ENCODE measurements at regions not wholly inside any gene's neighbourhood (a gene's known extent, or its start where the extent isn't known, plus 50 kb on each side); places are given as distances from the start of the nearest gene placed in this dataset.

DNA sequence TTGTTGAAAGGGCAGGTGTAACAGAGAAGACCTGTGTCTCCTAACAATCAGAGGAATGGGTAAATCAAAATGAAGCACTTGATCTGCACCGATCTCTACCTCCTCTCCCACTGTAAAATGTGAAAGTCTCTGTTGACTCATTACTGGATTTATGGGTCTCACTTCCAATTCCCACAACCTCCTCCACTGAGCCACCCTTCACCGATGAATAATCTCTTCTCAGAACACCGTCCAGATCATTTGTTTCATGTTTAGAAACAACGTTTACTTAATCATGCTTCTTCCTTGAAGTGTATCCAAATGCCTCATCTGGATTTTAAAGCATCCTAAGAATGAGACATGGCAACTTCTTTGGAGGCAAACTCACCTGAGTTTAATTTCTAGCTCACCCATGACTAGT, 643.6 kb downstream of the ETS1 start:
- TF ChIP-seq, protein P1, sequence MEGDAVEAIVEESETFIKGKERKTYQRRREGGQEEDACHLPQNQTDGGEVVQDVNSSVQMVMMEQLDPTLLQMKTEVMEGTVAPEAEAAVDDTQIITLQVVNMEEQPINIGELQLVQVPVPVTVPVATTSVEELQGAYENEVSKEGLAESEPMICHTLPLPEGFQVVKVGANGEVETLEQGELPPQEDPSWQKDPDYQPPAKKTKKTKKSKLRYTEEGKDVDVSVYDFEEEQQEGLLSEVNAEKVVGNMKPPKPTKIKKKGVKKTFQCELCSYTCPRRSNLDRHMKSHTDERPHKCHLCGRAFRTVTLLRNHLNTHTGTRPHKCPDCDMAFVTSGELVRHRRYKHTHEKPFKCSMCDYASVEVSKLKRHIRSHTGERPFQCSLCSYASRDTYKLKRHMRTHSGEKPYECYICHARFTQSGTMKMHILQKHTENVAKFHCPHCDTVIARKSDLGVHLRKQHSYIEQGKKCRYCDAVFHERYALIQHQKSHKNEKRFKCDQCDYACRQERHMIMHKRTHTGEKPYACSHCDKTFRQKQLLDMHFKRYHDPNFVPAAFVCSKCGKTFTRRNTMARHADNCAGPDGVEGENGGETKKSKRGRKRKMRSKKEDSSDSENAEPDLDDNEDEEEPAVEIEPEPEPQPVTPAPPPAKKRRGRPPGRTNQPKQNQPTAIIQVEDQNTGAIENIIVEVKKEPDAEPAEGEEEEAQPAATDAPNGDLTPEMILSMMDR (IDR thresholded peaks at IDR 0.05), result no peak
- no peak for TF ChIP-seq POLR2A (IDR thresholded peaks at IDR 0.05)

All from body of pancreas (tissue), 4 donors.